ENCODE measurements at regions not wholly inside any gene's neighbourhood (a gene's known extent, or its start where the extent isn't known, plus 50 kb on each side); places are given as distances from the start of the nearest gene placed in this dataset.

DNA sequence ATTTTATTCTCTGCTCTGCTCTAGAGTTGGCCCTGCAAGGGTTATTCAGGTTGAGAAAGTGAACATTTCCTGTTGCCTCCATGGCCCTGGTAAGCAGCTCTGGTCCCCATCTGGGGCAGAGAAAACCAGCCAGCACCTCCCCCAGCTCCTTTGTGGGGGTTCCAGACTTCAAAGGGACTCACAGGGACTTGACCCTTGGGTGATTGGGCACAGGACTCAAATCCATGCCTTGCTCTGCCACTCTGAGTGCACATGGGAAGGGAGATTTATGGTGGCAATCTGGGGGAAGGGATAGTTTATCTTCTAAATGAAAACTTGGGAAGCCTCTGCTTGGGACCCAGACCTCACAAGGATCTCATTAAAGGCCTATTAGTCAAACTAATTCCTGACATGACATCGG lies 212.8 kb downstream of the FOXD2 start:
- H3K9me3 ChIP-seq (replicated peaks in 1 of 3) = no peaks in the 10 kb centered on the region
- H3K4me1 ChIP-seq (replicated peaks in 1 of 2) = no peaks in the 10 kb centered on the region
- intact Hi-C loops (cut with DNase I) = no loop called here
- H3K36me3 ChIP-seq (replicated peaks in 1 of 2) = no peaks in the 10 kb centered on the region
- no peaks in the 10 kb centered on the region for H3K27me3 ChIP-seq
- peak in 1 of 7 donors; percentile 6 for DNase-seq
- 64 to 100% (median 77%) methylated on average over 1 of the region's 1 CpG for WGBS, 4 donors
- no peak for TF ChIP-seq POLR2A (IDR thresholded peaks at IDR 0.05)
- TF ChIP-seq, protein P1, sequence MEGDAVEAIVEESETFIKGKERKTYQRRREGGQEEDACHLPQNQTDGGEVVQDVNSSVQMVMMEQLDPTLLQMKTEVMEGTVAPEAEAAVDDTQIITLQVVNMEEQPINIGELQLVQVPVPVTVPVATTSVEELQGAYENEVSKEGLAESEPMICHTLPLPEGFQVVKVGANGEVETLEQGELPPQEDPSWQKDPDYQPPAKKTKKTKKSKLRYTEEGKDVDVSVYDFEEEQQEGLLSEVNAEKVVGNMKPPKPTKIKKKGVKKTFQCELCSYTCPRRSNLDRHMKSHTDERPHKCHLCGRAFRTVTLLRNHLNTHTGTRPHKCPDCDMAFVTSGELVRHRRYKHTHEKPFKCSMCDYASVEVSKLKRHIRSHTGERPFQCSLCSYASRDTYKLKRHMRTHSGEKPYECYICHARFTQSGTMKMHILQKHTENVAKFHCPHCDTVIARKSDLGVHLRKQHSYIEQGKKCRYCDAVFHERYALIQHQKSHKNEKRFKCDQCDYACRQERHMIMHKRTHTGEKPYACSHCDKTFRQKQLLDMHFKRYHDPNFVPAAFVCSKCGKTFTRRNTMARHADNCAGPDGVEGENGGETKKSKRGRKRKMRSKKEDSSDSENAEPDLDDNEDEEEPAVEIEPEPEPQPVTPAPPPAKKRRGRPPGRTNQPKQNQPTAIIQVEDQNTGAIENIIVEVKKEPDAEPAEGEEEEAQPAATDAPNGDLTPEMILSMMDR (IDR thresholded peaks at IDR 0.05) = no peak
- no peak overlapping the region for H3K4me3 ChIP-seq
- no peak overlapping the region for H3K27ac ChIP-seq

DNA sequence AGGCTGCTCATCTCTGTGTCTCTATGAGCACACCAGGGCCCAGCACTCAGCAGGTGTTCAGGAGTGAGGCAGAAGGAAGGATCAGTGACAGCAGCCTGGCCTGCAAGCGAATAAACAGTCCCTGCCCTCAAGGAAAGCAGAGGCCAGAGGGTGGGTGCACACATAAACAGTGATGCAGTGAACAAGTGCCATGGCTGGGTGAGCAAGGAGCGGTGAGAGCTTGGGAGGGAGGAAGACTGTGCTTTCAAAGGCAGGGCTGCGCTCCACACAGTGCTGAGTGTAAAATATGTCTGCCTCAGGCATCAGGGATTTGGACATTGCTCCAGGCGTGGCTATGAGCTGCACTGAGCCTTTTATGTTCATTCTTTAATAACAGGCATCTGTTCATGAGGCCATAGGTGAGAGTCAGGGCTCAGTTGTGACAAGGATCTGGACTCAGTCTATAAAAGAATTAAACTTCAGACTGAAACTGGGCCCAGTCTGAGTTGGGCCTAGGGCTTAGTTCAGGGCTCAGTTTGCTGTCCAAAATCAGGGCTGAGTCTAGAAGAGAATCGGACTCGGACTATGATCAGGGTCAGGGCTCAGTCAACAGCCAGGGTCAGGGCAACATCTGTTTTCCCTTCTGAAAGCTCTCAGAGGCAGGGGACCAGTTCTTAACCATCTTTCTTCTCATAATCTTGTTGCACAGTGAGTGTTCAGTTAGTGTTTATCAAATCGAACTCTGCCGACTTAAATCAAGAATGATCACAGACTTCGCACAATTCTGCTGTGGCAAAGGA lies 213.7 kb downstream of the FOXD2 start:
- TF ChIP-seq, protein P1 (IDR thresholded peaks at IDR 0.05) = no peak
- no peak for TF ChIP-seq POLR2A (IDR thresholded peaks at IDR 0.05)
- no peak overlapping the region for H3K4me3 ChIP-seq
- no peaks in the 10 kb centered on the region for H3K4me1 ChIP-seq (replicated peaks in 1 of 2)
- H3K36me3 ChIP-seq (replicated peaks in 1 of 2) = no peaks in the 10 kb centered on the region
- peak in 1 of 7 donors; percentile 38 for DNase-seq
- no peaks in the 10 kb centered on the region for H3K27me3 ChIP-seq
- H3K27ac ChIP-seq = peak overlapping the region in 1 of 5 donors; percentile 42
- WGBS, 4 donors = 68 to 74% (median 70%) methylated on average over 9 of the region's 9 CpGs
- no peaks in the 10 kb centered on the region for H3K9me3 ChIP-seq (replicated peaks in 1 of 3)
- intact Hi-C loops (cut with DNase I) = no loop called here

DNA sequence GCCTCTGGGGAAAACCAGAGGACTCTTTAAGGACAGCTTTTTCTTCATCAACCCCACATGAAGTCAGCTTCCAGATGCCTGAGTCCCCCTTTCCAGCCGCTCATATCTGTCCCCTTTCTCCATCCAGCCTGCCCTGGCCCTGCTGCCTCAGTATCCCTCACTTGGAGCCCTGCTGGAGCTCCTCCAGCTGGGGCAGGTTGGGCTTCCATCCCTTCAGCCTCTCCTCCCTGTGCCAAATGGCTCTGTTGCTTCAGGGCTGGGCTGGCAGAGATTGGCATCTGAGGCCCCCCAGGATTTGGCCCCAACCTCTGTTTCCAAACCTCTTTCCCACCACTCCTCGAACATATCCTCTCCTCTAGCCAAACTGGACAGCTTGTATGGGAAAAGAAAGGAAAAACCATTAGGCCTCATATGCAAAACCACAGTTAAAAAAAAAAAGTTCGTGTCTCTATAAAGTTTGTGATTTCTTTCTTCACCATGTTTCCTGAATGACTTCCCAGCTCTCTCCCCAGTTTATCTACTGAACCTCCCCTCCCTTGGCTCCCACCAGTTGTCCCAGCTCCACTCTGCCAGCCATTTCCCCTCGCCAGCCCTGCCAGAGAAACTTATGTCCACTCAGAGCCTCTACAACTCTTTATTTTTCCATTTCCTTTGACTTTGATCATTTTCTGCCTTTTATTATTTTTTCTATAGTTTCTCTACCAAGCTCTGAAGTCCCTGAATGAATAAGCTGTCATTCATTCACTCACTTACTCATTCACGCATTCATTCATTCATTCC lies 217.9 kb downstream of the FOXD2 start:
- TF ChIP-seq, protein P1 (IDR thresholded peaks at IDR 0.05) = no peak
- no peak for TF ChIP-seq POLR2A (IDR thresholded peaks at IDR 0.05)
- no peak overlapping the region for H3K4me3 ChIP-seq
- H3K4me1 ChIP-seq (replicated peaks in 1 of 2) = no peaks in the 10 kb centered on the region
- WGBS, 4 donors = 62 to 71% (median 66%) methylated on average over 5 of the region's 5 CpGs
- intact Hi-C loops (cut with DNase I) = no loop called here
- H3K27me3 ChIP-seq = no peaks in the 10 kb centered on the region
- DNase-seq = no peak
- no peak overlapping the region for H3K27ac ChIP-seq
- H3K36me3 ChIP-seq (replicated peaks in 1 of 2) = no peaks in the 10 kb centered on the region
- H3K9me3 ChIP-seq (replicated peaks in 1 of 3) = no peaks in the 10 kb centered on the region
